ENCODE measurements at regions not wholly inside any gene's neighbourhood (a gene's known extent, or its start where the extent isn't known, plus 50 kb on each side); places are given as distances from the start of the nearest gene placed in this dataset.

- no peak for TF ChIP-seq CTCF (IDR thresholded peaks at IDR 0.05; ENCODE audit: low read length, missing control alignments)
- H3K4me3 ChIP-seq (replicated peaks; ENCODE audit: low read depth, low read length): no peak overlapping the region
- DNase-seq (ENCODE audit: low read depth): no peak
Measured at GRCh38 chr17:13917634-13918033, 151.7 kb upstream of the COX10 start.

GRCh38 chr17:13918247-13918646, 151.1 kb upstream of the COX10 start:
- DNase-seq (ENCODE audit: low read depth): no peak
- TF ChIP-seq CTCF (IDR thresholded peaks at IDR 0.05; ENCODE audit: low read length, missing control alignments): no peak

GRCh38 chr17:13919818-13920217, 149.5 kb upstream of the COX10 start:
- no peak for DNase-seq (ENCODE audit: low read depth)
- TF ChIP-seq CTCF (IDR thresholded peaks at IDR 0.05; ENCODE audit: low read length, missing control alignments): no peak
- no peak overlapping the region for H3K4me3 ChIP-seq (replicated peaks; ENCODE audit: low read depth, low read length)

More at GRCh38 chr17:13918247-13918646, 151.1 kb upstream of the COX10 start:
- no peak overlapping the region for H3K4me3 ChIP-seq (replicated peaks; ENCODE audit: low read depth, low read length)

GRCh38 chr17:13920413-13920812, 148.9 kb upstream of the COX10 start:
- no peak for TF ChIP-seq CTCF (IDR thresholded peaks at IDR 0.05; ENCODE audit: low read length, missing control alignments)
- H3K4me3 ChIP-seq (replicated peaks; ENCODE audit: low read depth, low read length): no peak overlapping the region
- DNase-seq (ENCODE audit: low read depth): no peak

- no peak for TF ChIP-seq CTCF (IDR thresholded peaks at IDR 0.05; ENCODE audit: low read length, missing control alignments)
- no peak for DNase-seq (ENCODE audit: low read depth)
- no peak overlapping the region for H3K4me3 ChIP-seq (replicated peaks; ENCODE audit: low read depth, low read length)
Measured at GRCh38 chr17:13921841-13922776, 147.2 kb upstream of the COX10 start.

GRCh38 chr17:13922885-13923284, 146.4 kb upstream of the COX10 start:
- no peak for TF ChIP-seq CTCF (IDR thresholded peaks at IDR 0.05; ENCODE audit: low read length, missing control alignments)
- DNase-seq (ENCODE audit: low read depth): no peak
- no peak overlapping the region for H3K4me3 ChIP-seq (replicated peaks; ENCODE audit: low read depth, low read length)

- TF ChIP-seq CTCF (IDR thresholded peaks at IDR 0.05; ENCODE audit: low read length, missing control alignments): no peak
- DNase-seq (ENCODE audit: low read depth): no peak
- H3K4me3 ChIP-seq (replicated peaks; ENCODE audit: low read depth, low read length): no peak overlapping the region
Measured at GRCh38 chr17:13925579-13925978, 143.7 kb upstream of the COX10 start.
